HG02759 (cell line): ENCODE measurements at regions not wholly inside any gene's neighbourhood (a gene's known extent, or its start where the extent isn't known, plus 50 kb on each side); places are given as distances from the start of the nearest gene placed in this dataset.

Experiments used
- ATAC-seq: cut with Tn5 transposase; IDR thresholded peaks from one replicate; pipeline ENCODE4 v1.9.1; 2021; ENCODE audit warnings: mild to moderate bottlenecking, moderate library complexity; ENCODE audit not compliant: unreplicated experiment

GRCh38 chr14:99038431-99038820 is 233.6 kb downstream of the BCL11B start:
- no peak for ATAC-seq

- no peak for ATAC-seq
Observed at GRCh38 chr14:99039331-99040041, 232.5 kb downstream of the BCL11B start.

GRCh38 chr14:99040052-99040451 is 231.9 kb downstream of the BCL11B start:
- ATAC-seq: no peak

GRCh38 chr14:99040711-99041110 is 231.3 kb downstream of the BCL11B start:
- no peak for ATAC-seq

- no peak for ATAC-seq
Observed at GRCh38 chr14:99041141-99041819, 230.7 kb downstream of the BCL11B start.

GRCh38 chr14:99041820-99042174 is 230.2 kb downstream of the BCL11B start:
- no peak for ATAC-seq

GRCh38 chr14:99042381-99043266 is 229.4 kb downstream of the BCL11B start:
- ATAC-seq: no peak

- no peak for ATAC-seq
Observed at GRCh38 chr14:99043267-99043615, 228.8 kb downstream of the BCL11B start.

DNA sequence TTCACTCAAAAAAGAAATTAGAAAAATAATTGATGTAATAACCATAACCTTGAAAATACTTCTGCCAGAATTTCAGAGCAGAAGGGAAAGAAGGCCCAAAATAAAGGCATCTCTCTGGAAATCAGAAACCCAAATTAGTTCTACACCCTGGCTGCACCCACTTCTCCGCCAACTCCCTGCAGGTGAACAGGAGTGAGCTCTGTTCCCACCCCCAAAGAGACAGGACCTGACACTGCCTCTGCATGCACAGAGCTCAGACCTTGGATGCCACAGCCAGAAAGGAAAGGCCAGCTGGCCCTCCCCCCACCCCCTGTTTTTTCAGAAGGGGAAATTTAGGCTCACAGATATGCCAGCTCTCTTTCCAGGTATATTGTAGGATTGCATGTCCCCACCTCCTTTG is 228.2 kb downstream of the BCL11B start:
- no peak for ATAC-seq

DNA sequence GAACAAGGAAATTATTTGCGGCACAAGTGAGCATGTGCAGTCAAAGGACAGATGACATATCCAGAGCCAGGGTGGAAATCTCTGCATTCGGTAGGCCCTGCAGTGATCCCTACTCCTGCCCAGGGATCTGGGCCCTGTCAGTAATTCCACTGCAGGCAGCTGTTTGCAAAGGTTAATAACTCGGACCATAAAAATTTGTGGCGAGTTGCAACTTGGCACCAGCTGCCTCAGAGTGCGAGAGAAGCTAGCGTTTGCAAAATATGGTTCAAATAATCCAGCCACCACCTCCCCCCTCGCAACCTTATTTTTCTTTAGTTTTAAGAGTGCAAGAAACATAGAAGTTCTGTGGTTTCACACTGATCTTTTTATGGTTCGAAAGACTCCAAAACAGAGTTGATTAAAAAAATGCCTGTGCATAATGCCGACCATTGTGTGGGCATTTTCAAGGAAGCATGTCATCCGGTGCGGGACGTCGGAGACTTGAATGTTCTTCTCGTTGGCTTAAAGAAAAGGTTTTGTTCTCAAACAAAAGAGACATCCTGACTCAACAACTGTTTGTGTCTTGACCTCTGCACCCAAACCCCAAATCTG is 224.5 kb downstream of the BCL11B start:
- ATAC-seq: no peak

- ATAC-seq: no peak
Observed at GRCh38 chr14:99050309-99050708, 221.7 kb downstream of the BCL11B start.

GRCh38 chr14:99052467-99052866 is 219.5 kb downstream of the BCL11B start:
- ATAC-seq: no peak

- ATAC-seq: no peak
Observed at GRCh38 chr14:99055019-99055418, 217.0 kb downstream of the BCL11B start.

DNA sequence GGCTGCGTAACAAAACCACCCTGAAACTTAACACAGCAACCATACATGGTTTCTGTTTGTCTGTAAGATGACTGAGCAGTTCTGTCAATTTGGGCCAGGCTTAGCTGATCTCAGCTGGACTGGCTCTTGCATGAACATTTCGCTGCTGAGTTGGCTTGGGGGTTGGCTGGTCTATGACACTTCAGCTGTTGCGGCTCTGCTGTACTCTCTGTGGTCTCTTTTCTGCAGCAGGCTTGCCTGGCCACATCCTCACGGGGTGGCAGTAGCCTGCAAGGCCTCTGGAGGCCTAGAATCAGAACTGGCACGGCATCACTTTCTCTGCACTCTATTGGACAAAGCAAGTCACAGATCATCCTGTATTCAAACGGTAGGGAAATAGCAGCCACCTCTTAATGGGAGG is 216.2 kb downstream of the BCL11B start:
- ATAC-seq: no peak

GRCh38 chr14:99057576-99058083 is 214.4 kb downstream of the BCL11B start:
- ATAC-seq: no peak

GRCh38 chr14:99058542-99058941 is 213.5 kb downstream of the BCL11B start:
- ATAC-seq: no peak

DNA sequence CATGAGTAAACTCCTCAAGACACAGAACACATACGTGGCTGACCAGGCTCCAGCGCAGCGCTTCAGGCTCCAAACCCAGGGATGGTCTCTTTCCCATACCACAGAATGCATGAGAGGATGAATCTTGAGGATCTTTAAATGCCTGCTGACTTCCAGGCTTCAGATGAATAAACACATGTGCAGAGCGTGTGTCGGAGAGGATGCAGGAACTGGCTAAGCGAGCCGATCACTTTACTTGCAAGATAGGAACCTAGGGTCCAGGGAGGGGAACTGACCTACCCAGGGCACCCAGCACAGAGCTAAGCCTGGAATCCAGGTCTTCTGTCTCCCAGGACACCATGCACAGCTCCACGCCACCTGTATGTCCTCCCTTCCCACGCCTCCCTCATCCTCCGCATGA is 209.8 kb downstream of the BCL11B start:
- no peak for ATAC-seq

- no peak for ATAC-seq
Observed at GRCh38 chr14:99062772-99063418, 209.1 kb downstream of the BCL11B start.

GRCh38 chr14:99063620-99064225 is 208.3 kb downstream of the BCL11B start:
- no peak for ATAC-seq

DNA sequence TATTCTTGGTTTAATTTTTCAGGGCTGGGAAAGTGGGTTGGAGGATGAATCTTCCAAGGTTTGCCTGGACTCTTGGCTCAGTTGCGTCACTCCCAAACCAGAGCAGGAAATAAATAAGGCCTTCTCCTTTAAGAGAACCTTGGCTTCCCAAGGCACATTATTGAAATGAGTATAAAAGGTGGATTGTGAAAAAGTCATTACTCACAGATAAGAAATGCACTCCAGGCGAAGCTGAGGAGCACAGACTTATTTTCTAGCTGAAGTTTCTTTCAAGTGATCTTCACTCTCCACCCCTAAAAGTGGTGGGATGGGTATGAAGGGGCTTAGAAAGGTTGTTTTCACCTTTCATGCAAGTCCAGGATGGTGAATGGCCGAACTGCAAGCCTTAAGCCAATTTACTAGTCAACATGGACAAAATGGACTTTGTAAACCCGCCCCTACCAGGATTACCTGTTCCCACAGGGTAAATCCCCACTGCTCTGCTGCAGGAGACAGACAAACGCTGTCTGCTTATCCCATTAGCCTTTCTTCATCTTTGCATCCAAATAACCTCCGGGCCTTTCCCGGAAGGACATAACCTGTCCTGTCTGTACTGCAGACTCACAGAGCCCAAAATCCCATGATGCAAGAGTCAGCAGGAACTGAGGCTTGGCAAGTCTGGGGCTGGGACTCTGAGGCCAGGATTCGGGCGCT is 207.6 kb downstream of the BCL11B start:
- ATAC-seq: no peak
